ENCODE measurements at regions not wholly inside any gene's neighbourhood (a gene's known extent, or its start where the extent isn't known, plus 50 kb on each side); places are given as distances from the start of the nearest gene placed in this dataset.

- no peak overlapping the region for H3K27ac ChIP-seq
- TF ChIP-seq ZFX (IDR thresholded peaks at IDR 0.05; ENCODE audit: borderline replicate concordance) (no peak), CTCF (IDR thresholded peaks at IDR 0.05) (no peak)
Measured at GRCh38 chr18:24841536-24841935, 381.1 kb downstream of the HRH4 start.

- no peak for TF ChIP-seq CTCF (IDR thresholded peaks at IDR 0.05)
- no peak for TF ChIP-seq ZFX (IDR thresholded peaks at IDR 0.05; ENCODE audit: borderline replicate concordance)
- no peak overlapping the region for H3K27ac ChIP-seq
Measured at GRCh38 chr18:24843123-24843522, 382.7 kb downstream of the HRH4 start.

GRCh38 chr18:24846138-24846537, 385.7 kb downstream of the HRH4 start:
- TF ChIP-seq ZFX (IDR thresholded peaks at IDR 0.05; ENCODE audit: borderline replicate concordance) (no peak), CTCF (IDR thresholded peaks at IDR 0.05) (no peak)
- H3K27ac ChIP-seq, result no peak overlapping the region

- no peak overlapping the region for H3K27ac ChIP-seq
- TF ChIP-seq ZFX (IDR thresholded peaks at IDR 0.05; ENCODE audit: borderline replicate concordance) (no peak), CTCF (IDR thresholded peaks at IDR 0.05) (no peak)
Measured at GRCh38 chr18:24850532-24850931, 390.1 kb downstream of the HRH4 start.

- H3K27ac ChIP-seq, result no peak overlapping the region
- TF ChIP-seq ZFX (IDR thresholded peaks at IDR 0.05; ENCODE audit: borderline replicate concordance), result no peak
- no peak for TF ChIP-seq CTCF (IDR thresholded peaks at IDR 0.05)
Measured at GRCh38 chr18:24853076-24853475, 392.6 kb downstream of the HRH4 start.

- no peak for TF ChIP-seq ZFX (IDR thresholded peaks at IDR 0.05; ENCODE audit: borderline replicate concordance)
- no peak for TF ChIP-seq CTCF (IDR thresholded peaks at IDR 0.05)
- H3K27ac ChIP-seq, result no peak overlapping the region
Measured at GRCh38 chr18:24860978-24861680, 400.7 kb downstream of the HRH4 start.

GRCh38 chr18:24862201-24862816, 401.9 kb downstream of the HRH4 start:
- H3K27ac ChIP-seq, result no peak overlapping the region

More at GRCh38 chr18:24862201-24862816, 401.9 kb downstream of the HRH4 start:
- TF ChIP-seq ZFX (IDR thresholded peaks at IDR 0.05; ENCODE audit: borderline replicate concordance) (no peak), CTCF (IDR thresholded peaks at IDR 0.05) (no peak)

Data from 22Rv1 (cell line).